NAMALWA (cell line): ENCODE measurements at regions not wholly inside any gene's neighbourhood (a gene's known extent, or its start where the extent isn't known, plus 50 kb on each side); places are given as distances from the start of the nearest gene placed in this dataset.
"Not testable (repeated sequence)": the region's sequence is repeated elsewhere in the genome, so short reads cannot be mapped to it uniquely, and the experiment has no call there.

Experiments used
- DNase-seq: peaks from one replicate; pipeline ENCODE4 v3.0.0-alpha.2; 2015; ENCODE audit warnings: low spot score

DNA sequence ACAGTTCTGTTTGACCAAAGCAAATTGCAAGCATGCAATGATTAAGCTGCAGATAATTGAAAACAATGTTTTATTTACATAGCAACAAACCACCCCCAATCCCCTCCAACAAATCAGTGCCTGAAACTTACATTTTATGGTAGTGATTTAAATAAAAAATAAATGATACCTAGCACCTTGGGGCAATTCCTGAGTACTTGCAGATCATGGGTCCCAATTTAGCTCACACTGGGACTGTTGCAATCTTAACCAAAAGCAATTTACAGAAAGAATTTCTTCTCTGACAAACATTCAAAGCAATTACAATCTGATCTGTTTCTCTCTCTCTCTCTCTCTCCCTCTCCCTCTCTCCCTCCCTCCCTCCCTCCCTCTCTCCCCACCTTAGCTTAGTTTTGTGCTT, 345.7 kb upstream of the PCSK5 start:
- DNase-seq: no peak

- DNase-seq: no peak
These were observed 345.2 kb upstream of the PCSK5 start for GRCh38 chr9:75545287-75545686.

DNA sequence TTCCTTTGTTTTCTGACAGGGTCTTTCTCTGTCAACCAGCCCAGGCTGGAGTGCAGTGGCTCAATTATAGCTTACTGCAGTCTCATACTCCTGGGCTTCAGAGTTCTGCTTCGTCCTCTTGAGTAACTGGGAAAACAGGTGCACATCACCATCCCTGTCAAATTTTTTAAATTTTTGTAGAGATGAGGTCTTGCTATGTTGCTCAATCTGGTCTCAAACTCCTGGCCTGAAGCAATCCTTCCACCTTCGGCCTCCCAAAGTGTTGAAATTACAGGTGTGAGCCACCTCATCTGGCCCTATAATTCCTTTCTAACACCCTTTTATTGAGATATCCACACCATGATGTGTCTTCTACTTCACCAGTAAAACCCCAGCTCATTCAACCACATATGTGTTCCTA, 341.6 kb upstream of the PCSK5 start:
- DNase-seq: no peak

DNA sequence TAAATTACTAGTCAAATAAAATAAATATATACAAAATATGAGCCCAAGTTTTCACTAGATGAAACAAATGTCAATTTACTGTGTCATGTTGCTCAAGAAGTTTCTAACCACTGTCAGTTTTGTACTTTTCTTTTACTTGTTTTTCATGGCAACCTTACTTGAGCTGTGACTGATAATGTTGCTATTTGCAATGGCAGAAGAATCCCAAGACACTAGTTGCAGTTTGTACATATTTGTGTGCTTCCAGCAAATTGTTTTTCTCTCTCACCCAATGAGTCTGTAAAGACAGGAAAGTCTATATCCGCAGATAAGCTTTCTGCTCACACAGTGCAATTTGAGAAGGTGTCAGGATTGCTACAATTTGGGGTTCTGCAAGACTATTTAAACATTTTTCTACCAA, 338.6 kb upstream of the PCSK5 start:
- no peak for DNase-seq

- no peak for DNase-seq
These were observed 337.5 kb upstream of the PCSK5 start for GRCh38 chr9:75552941-75553340.

DNA sequence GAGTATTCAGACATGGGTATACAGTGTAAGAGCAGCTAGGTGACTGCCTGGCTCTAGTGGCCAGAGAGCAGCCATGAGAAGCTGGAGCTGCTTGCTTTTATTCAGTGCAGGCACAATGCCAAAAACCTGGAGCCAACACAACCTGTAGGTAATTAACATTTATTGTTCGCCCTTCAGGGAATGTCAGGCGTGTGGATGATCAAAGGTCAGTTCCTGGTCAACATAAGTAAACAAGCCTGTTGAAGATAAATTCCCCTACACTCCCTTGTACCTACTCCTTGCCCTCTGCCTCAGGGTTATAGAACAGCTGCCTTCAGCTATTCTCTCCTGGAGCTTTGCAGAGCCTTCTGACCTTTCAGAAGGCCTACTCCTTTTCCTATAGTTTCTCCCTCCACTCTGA, 323.7 kb upstream of the PCSK5 start:
- not testable (repeated sequence) for DNase-seq

DNA sequence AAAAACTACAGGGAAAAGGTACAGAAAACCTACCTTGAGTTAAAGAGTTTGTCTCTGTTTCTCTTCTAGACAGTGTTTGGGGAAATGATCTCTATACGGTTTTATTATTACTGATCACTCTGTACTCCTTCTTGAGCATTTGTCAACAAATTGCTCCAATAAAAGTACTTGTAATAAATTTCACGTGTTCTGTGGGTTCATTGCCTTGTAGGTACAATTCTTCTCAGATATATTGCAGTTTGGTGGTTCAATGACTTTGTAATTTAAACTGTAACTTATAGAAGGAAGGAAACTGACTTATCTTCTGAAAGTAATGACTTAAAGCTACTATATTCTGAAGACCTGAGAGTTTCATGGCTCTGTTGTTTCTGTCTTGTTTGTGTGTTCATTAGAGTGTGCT, 319.9 kb upstream of the PCSK5 start:
- no peak for DNase-seq

DNA sequence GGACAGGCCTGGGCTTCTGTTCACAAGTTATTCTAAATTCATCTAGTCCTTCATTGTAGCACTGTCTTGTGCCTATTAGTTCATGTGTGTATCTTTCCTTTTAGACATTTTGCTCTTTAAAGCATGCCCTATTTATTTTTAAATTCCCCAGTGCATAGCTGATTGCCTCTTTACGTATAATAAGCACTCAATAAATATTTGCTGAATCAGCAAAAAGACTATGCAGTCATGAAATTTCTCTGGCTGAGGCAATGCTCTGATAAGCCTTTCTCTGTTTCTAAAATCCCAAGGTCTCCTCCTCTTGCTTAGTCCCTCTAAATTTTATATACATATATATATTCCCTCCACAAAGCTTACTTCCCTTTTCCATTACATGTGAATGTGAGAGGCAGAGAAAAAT, 315.9 kb upstream of the PCSK5 start:
- DNase-seq: no peak

DNA sequence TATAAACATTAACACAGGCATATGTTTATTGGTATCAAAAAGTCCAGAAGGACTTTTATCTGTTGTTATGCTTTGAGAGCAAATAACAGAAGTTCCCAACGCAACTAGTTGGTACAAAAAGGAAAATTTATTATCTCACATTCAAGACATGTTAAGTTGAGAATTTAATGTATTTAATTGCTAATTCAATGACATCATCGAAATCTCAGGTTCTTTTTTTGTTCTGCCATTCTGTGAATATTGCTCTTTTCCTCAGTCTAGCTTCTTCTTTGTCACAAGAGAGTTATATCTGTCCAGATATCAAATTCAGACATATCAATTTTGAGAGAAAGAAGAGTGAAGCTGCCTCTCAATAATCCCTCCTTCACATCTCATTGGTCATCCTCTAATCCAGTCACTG, 307.6 kb upstream of the PCSK5 start:
- DNase-seq: no peak

DNA sequence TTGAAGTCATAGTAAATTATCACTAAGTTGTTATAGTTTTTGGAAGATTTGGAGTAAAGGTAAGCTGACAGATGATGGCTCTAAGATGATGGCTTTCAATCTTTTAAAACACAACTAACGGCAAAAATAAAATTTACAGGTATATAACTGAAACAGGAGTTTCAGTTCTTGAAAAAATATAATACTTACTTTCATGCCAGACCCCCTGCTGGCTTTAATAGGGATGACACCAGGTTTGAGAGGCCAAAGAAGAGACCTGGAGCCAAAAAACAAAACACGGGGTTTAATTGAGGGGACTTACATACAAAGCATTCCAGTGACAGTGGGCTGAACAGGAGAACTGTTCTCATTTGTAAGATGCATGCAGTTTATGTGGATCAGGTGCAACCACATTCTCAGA, 301.7 kb upstream of the PCSK5 start:
- DNase-seq: peak; percentile 41

DNA sequence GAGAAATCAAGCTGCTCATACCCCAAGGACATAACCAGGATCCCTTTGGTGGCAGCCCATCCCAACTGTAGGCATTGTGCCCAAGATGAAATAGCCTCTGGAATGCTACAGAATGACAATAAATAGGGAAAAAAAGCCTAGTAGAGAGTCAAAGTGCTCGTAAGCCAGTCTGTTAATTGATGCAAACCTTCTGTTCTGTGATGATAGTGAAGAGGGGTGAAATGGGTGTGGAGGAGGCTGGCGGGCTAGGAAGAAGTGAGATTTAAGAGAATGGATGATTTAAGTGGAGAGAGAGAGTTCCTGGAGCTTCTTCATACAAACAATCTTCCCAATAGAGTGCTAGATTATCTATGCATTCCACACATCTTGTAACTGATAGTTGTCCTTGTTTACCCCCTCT, 301.0 kb upstream of the PCSK5 start:
- no peak for DNase-seq

DNA sequence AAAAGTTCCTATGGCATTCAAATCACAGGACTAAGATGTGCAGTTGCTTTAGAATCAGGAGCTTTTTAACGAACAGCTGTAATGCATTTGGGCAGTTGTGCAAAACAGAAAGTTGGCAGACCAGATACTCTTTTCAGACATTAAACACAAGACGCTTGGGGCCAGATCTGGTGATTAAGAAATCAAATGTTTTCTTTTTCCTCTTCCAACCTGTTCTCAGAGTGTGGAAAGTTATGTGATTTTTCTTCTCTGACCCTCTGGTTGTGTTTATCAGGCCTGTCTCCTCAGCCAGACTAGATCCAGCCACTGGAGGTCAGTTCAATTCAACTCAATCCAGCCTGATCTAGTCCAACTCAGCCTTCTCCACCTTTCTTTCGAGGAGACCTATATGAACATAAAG, 298.5 kb upstream of the PCSK5 start:
- DNase-seq: no peak

DNA sequence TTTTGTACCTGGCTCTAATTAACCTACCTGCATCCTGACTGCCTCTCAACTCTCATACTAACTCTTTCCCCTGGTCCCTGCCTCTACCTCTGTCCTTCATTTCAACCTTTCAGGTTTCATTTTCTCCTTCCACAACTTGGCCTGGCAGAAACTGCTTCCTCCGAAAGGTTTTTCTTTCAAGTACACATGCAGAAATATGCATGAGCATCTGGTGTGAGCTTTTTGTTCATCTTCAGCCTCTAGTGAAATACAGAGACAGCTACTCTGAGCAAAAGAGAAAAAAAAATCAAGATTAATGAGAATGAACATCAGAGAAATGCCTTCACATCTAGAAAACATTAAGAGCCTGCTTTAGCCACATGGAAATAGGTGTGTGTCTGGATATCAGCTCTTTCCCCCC, 297.9 kb upstream of the PCSK5 start:
- no peak for DNase-seq

GRCh38 chr9:75593920-75594319, 296.6 kb upstream of the PCSK5 start:
- no peak for DNase-seq

GRCh38 chr9:75599126-75599525, 291.3 kb upstream of the PCSK5 start:
- no peak for DNase-seq

DNA sequence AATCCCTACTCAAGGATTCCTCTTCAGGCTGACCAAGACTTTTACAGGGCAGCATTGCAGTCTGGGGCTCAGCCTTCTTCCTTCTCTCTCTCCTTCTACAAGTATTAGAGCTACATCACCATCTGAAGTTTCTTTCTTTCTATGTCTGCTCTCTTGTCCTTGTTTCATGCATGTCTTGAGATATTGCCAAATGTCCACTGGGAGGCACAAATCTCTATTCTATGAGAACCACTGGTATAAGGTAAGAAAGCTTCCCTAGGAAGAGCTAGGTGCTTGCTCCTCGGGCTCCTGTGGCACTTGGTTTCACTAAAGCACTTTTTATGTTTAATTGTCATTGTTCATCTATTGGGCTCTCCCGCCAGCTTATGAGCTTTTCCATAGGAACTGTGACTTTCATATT, 289.2 kb upstream of the PCSK5 start:
- DNase-seq: peak; percentile 3

DNA sequence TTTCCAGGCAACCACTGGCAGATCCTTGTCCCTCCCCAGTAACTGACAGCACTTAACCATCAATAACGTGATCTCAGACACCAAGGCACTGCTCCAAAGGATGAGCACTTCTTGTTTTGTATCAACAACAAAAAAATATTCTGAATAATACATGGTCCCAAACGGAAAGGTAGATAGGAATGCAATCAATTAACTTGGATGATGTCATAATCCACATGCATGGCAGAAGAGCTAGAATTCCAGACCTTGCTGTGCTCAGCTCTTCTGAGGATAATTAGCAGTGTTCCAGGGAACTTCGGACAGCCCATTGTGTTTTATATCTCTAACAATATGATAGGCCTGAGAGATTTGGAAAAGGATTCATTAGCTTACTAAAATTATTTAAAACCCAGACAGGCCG, 288.4 kb upstream of the PCSK5 start:
- DNase-seq: no peak

- DNase-seq: no peak
These were observed 285.8 kb upstream of the PCSK5 start for GRCh38 chr9:75604661-75605060.

- no peak for DNase-seq
These were observed 283.0 kb upstream of the PCSK5 start for GRCh38 chr9:75607521-75607920.

DNA sequence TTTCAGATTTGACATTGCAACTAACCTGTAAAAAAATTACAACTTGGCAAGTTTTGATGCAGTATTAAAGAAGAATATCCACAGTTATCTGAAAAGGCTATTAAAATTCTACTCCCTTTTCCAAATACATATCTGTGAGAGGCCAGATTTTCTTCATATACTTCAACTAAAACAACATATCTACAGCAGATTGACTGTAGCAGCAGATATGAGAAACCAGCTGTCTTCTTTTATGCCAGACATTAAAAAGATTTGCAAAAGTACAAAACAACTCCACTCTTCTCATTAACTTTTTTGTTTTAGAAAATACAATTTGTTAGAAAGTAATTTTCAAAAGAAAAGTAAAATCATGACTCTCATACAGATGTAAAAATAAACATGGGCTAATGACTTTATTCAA, 281.1 kb upstream of the PCSK5 start:
- no peak for DNase-seq

DNA sequence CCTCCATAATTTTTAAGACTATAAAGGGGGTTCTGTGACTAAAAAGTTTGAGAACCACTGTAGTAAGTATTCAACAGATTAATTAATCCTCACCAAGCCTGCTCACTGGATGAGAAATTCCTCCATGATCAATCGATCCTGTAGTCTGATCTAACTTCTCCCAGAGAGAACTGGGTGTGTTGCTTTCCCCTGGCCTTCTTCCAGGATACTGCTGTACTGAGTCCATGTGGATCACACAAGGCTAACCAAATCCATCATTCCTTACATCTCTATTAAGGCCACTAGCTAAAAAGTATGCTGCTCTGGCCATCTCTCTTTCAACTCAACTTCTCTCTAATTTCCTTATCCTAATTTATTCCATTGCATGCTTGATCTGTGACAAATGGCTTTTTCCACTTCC, 280.2 kb upstream of the PCSK5 start:
- no peak for DNase-seq

GRCh38 chr9:75612205-75612604, 278.3 kb upstream of the PCSK5 start:
- no peak for DNase-seq

GRCh38 chr9:75612754-75613153, 277.7 kb upstream of the PCSK5 start:
- DNase-seq: no peak

DNA sequence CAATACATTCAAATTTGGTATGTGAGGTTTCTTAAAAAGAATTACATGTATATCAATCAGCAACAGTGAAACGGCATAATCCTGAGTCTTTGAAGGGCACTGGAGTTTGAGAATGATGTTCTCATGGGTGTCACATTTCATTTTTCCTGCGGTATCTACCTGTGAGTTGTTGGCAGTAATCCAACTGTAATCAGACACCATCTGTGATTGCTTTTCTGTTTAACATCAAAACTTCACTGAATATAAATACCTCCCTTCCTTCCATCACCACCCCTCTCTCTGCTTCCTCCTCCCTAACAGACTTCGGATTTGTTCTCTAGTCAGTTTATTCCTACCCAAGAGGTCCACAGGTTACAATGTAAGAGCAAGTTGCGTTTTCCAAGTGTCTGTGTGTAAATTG, 275.2 kb upstream of the PCSK5 start:
- DNase-seq: no peak

GRCh38 chr9:75616052-75616451, 274.4 kb upstream of the PCSK5 start:
- DNase-seq: no peak
